ENCODE measurements at regions not wholly inside any gene's neighbourhood (a gene's known extent, or its start where the extent isn't known, plus 50 kb on each side); places are given as distances from the start of the nearest gene placed in this dataset.

DNA sequence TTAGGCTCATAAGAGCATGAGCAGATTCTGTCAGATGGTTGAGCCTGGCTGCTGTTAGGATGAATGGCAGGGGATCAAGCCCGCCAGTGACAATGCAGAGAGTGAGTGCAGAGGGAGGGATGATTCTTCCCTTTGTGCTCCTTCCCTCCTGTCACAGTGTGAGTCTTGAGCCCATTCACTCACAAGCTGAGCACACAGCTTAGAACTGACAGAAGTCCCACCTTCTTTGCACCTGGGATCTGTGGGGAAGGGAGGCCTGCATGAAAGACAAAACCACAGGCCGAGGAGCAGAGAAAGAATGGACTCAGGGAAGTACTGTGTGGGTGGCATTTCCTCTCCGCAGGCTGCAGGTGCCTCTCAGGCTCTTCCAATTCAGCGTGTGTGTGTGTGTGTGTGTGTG lies 160.6 kb downstream of the KCNA5 start:
- no CpG with 5 or more reads among the region's 4 CpGs for WGBS (ENCODE audit: insufficient coverage)
- TF ChIP-seq, protein P1, sequence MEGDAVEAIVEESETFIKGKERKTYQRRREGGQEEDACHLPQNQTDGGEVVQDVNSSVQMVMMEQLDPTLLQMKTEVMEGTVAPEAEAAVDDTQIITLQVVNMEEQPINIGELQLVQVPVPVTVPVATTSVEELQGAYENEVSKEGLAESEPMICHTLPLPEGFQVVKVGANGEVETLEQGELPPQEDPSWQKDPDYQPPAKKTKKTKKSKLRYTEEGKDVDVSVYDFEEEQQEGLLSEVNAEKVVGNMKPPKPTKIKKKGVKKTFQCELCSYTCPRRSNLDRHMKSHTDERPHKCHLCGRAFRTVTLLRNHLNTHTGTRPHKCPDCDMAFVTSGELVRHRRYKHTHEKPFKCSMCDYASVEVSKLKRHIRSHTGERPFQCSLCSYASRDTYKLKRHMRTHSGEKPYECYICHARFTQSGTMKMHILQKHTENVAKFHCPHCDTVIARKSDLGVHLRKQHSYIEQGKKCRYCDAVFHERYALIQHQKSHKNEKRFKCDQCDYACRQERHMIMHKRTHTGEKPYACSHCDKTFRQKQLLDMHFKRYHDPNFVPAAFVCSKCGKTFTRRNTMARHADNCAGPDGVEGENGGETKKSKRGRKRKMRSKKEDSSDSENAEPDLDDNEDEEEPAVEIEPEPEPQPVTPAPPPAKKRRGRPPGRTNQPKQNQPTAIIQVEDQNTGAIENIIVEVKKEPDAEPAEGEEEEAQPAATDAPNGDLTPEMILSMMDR (IDR thresholded peaks at IDR 0.05), result no peak
- Mint-ChIP-seq H3K27ac (no peak overlapping the region), H3K36me3 (no peaks in the 10 kb centered on the region), H3K9me3 (no peaks in the 10 kb centered on the region), H3K4me1 (no peaks in the 10 kb centered on the region), H3K4me3 (no peak overlapping the region), H3K27me3 (ENCODE audit: low read depth in 3 of 3) (peaks cover 3 to 7% (median 5%) of the 10 kb centered on the region in 3 donors)
- no peaks in the 10 kb centered on the region for H3K9me3 ChIP-seq (replicated peaks in 1 of 2; ENCODE audit: control insufficient read depth in 1 of 2, insufficient read depth in 1 of 2, low read length in 2 of 2)
- H3K9ac ChIP-seq (ENCODE audit: insufficient read depth, low read length, poor library complexity, severe bottlenecking), result no peak overlapping the region
- H3K36me3 ChIP-seq (replicated peaks in 1 of 2; ENCODE audit: control insufficient read depth in 1 of 2, insufficient read depth in 2 of 2, low read length in 2 of 2), result no peaks in the 10 kb centered on the region
- no peak overlapping the region for H2AFZ ChIP-seq (ENCODE audit: insufficient read depth, low read depth, low read length, poor library complexity, severe bottlenecking)
- no peaks in the 10 kb centered on the region for H4K20me1 ChIP-seq (ENCODE audit: insufficient read depth, low read length)
- DNase-seq, result no peak
- H3K27me3 ChIP-seq (ENCODE audit: control insufficient read depth in 2 of 2, insufficient read depth in 2 of 2, low read length in 2 of 2), result no peaks in the 10 kb centered on the region
- intact Hi-C loops (cut with micrococcal nuclease), result no loop called here
- no peaks in the 10 kb centered on the region for H3K4me1 ChIP-seq (ENCODE audit: control insufficient read depth in 1 of 2, insufficient read depth in 2 of 2, low read length in 2 of 2)
- H3K4me3 ChIP-seq (replicated peaks in 1 of 3; ENCODE audit: low read depth in 2 of 3, low read length in 3 of 3), result no peak overlapping the region
- H3K27ac ChIP-seq (ENCODE audit: low read depth in 1 of 2, low read length in 2 of 2), result no peak overlapping the region
- H3K79me2 ChIP-seq (ENCODE audit: insufficient read depth, low read length), result no peaks in the 10 kb centered on the region
- H3K4me2 ChIP-seq (replicated peaks; ENCODE audit: extremely low read depth, low read length, poor library complexity, severe bottlenecking), result no peak overlapping the region

DNA sequence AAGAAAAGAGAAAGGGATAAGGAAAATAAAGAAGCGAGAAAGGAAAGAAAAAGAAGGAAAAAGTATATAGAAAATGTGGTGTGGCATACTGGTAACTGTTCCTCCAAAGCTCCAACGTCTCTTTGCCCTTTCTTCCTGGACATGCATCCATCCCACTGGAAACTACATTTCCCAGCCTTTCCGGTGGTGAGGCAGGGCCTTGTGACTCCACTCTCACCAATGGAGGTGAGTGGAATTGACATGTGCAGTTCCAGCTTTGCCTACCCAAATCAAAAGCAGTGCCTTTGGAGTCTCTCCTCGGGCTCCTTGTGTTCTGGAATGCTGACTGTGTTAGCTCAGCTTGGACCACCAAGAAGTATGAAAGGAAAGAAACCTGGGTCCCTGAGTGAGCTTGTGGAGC lies 161.2 kb downstream of the KCNA5 start:
- H3K27me3 ChIP-seq (ENCODE audit: control insufficient read depth in 2 of 2, insufficient read depth in 2 of 2, low read length in 2 of 2), result no peaks in the 10 kb centered on the region
- no peaks in the 10 kb centered on the region for H3K79me2 ChIP-seq (ENCODE audit: insufficient read depth, low read length)
- H3K9me3 Mint-ChIP-seq, result no peaks in the 10 kb centered on the region
- H3K4me2 ChIP-seq (replicated peaks; ENCODE audit: extremely low read depth, low read length, poor library complexity, severe bottlenecking), result no peak overlapping the region
- H3K36me3 ChIP-seq (replicated peaks in 1 of 2; ENCODE audit: control insufficient read depth in 1 of 2, insufficient read depth in 2 of 2, low read length in 2 of 2), result no peaks in the 10 kb centered on the region
- DNase-seq, result no peak
- no peaks in the 10 kb centered on the region for H3K36me3 Mint-ChIP-seq
- H3K9ac ChIP-seq (ENCODE audit: insufficient read depth, low read length, poor library complexity, severe bottlenecking), result no peak overlapping the region
- H3K9me3 ChIP-seq (replicated peaks in 1 of 2; ENCODE audit: control insufficient read depth in 1 of 2, insufficient read depth in 1 of 2, low read length in 2 of 2), result no peaks in the 10 kb centered on the region
- no peak overlapping the region for H2AFZ ChIP-seq (ENCODE audit: insufficient read depth, low read depth, low read length, poor library complexity, severe bottlenecking)
- 80% methylated on average over 1 of the region's 4 CpGs for WGBS (ENCODE audit: insufficient coverage)
- H4K20me1 ChIP-seq (ENCODE audit: insufficient read depth, low read length), result no peaks in the 10 kb centered on the region
- TF ChIP-seq, protein P1 (IDR thresholded peaks at IDR 0.05), result no peak
- no peak overlapping the region for H3K4me3 ChIP-seq (replicated peaks in 1 of 3; ENCODE audit: low read depth in 2 of 3, low read length in 3 of 3)
- H3K4me1 Mint-ChIP-seq, result no peaks in the 10 kb centered on the region
- H3K4me1 ChIP-seq (ENCODE audit: control insufficient read depth in 1 of 2, insufficient read depth in 2 of 2, low read length in 2 of 2), result no peaks in the 10 kb centered on the region
- H3K27ac ChIP-seq (ENCODE audit: low read depth in 1 of 2, low read length in 2 of 2), result no peak overlapping the region
- H3K4me3 Mint-ChIP-seq, result no peak overlapping the region
- intact Hi-C loops (cut with micrococcal nuclease), result no loop called here
- H3K27me3 Mint-ChIP-seq (ENCODE audit: low read depth in 3 of 3), result peaks cover 1 to 7% (median 7%) of the 10 kb centered on the region in 3 donors
- no peak overlapping the region for H3K27ac Mint-ChIP-seq
